ENCODE measurements at regions not wholly inside any gene's neighbourhood (a gene's known extent, or its start where the extent isn't known, plus 50 kb on each side); places are given as distances from the start of the nearest gene placed in this dataset.
A peak's percentile ranks its signal among the peaks of the same experiment; 100 is the strongest.

GRCh38 chr2:163802284-163802683 lies 66.5 kb upstream of the FIGN start:
- H3K36me3 ChIP-seq = no peaks in the 10 kb centered on the region
- no peak overlapping the region for H3K27ac ChIP-seq
- no peak overlapping the region for H3K4me3 ChIP-seq (ENCODE audit: low read depth, low read length)
- DNase-seq = no peak
- TF ChIP-seq, protein P1, sequence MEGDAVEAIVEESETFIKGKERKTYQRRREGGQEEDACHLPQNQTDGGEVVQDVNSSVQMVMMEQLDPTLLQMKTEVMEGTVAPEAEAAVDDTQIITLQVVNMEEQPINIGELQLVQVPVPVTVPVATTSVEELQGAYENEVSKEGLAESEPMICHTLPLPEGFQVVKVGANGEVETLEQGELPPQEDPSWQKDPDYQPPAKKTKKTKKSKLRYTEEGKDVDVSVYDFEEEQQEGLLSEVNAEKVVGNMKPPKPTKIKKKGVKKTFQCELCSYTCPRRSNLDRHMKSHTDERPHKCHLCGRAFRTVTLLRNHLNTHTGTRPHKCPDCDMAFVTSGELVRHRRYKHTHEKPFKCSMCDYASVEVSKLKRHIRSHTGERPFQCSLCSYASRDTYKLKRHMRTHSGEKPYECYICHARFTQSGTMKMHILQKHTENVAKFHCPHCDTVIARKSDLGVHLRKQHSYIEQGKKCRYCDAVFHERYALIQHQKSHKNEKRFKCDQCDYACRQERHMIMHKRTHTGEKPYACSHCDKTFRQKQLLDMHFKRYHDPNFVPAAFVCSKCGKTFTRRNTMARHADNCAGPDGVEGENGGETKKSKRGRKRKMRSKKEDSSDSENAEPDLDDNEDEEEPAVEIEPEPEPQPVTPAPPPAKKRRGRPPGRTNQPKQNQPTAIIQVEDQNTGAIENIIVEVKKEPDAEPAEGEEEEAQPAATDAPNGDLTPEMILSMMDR (IDR thresholded peaks at IDR 0.05; ENCODE audit: low read depth, low read length) = no peak
- no peaks in the 10 kb centered on the region for H3K27me3 ChIP-seq (ENCODE audit: insufficient read depth, low read depth, severe bottlenecking)
- no peaks in the 10 kb centered on the region for H3K9me3 ChIP-seq (ENCODE audit: severe bottlenecking)

DNA sequence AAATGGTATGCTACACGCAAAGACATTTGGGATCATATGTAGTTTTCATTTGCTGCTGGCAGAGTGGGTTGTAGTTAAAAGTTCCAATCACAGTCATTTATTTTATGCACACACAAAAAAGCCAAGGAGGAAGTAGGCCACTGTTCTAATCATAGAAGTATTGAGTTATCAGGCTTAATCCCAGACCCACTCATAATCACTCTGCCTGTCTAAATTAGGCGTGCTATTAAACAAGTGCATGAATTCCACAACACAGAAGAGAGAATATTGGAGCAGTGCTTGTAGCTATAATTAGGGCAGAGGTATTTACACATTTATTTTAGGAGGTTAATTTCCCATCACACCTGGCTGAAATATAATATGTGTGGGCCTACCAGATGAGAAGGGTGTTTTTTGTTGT lies 65.7 kb upstream of the FIGN start:
- TF ChIP-seq, protein P1 (IDR thresholded peaks at IDR 0.05; ENCODE audit: low read depth, low read length) = no peak
- Histone ChIP-seq H3K27me3 (ENCODE audit: insufficient read depth, low read depth, severe bottlenecking) (no peaks in the 10 kb centered on the region), H3K27ac (no peak overlapping the region), H3K9me3 (ENCODE audit: severe bottlenecking) (no peaks in the 10 kb centered on the region), H3K36me3 (no peaks in the 10 kb centered on the region), H3K4me3 (ENCODE audit: low read depth, low read length) (peak overlapping the region; percentile 14)
- DNase-seq = no peak

- Histone ChIP-seq H3K9me3 (ENCODE audit: severe bottlenecking) (no peaks in the 10 kb centered on the region), H3K27me3 (ENCODE audit: insufficient read depth, low read depth, severe bottlenecking) (no peaks in the 10 kb centered on the region), H3K4me3 (ENCODE audit: low read depth, low read length) (peak overlapping the region; percentile 23), H3K27ac (no peak overlapping the region), H3K36me3 (no peaks in the 10 kb centered on the region)
- peak; percentile 85 for DNase-seq
- TF ChIP-seq, protein P1 (IDR thresholded peaks at IDR 0.05; ENCODE audit: low read depth, low read length) = no peak
Observed at GRCh38 chr2:163800951-163801381, 65.2 kb upstream of the FIGN start.

GRCh38 chr2:163799807-163800206 lies 64.0 kb upstream of the FIGN start:
- no peak for DNase-seq
- TF ChIP-seq, protein P1 (IDR thresholded peaks at IDR 0.05; ENCODE audit: low read depth, low read length) = no peak

GRCh38 chr2:163794635-163795034 lies 58.8 kb upstream of the FIGN start:
- Histone ChIP-seq H3K4me3 (ENCODE audit: low read depth, low read length) (no peak overlapping the region), H3K27ac (no peak overlapping the region), H3K9me3 (ENCODE audit: severe bottlenecking) (no peaks in the 10 kb centered on the region), H3K27me3 (ENCODE audit: insufficient read depth, low read depth, severe bottlenecking) (no peaks in the 10 kb centered on the region), H3K36me3 (no peaks in the 10 kb centered on the region)
- no peak for DNase-seq
- TF ChIP-seq, protein P1 (IDR thresholded peaks at IDR 0.05; ENCODE audit: low read depth, low read length) = no peak

More at GRCh38 chr2:163799807-163800206, 64.0 kb upstream of the FIGN start:
- H3K36me3 ChIP-seq = no peaks in the 10 kb centered on the region
- H3K9me3 ChIP-seq (ENCODE audit: severe bottlenecking) = no peaks in the 10 kb centered on the region
- H3K27me3 ChIP-seq (ENCODE audit: insufficient read depth, low read depth, severe bottlenecking) = no peaks in the 10 kb centered on the region
- no peak overlapping the region for H3K4me3 ChIP-seq (ENCODE audit: low read depth, low read length)
- no peak overlapping the region for H3K27ac ChIP-seq

All from WERI-Rb-1 (cell line).